Gastrocnemius medialis (tissue), 4 donors: ENCODE measurements at regions not wholly inside any gene's neighbourhood (a gene's known extent, or its start where the extent isn't known, plus 50 kb on each side); places are given as distances from the start of the nearest gene placed in this dataset.

Experiments used
- CTCF ChIP-seq, 5 experiments: fragments of 450-650 bp in 3 of 5; fragments of 200-600 bp in 2 of 5; sonication (generic) in 2 of 5; IDR thresholded peaks in 4 of 5; conservative IDR thresholded peaks in 1 of 5; 1 replicate in 4 of 5; 2 replicates in 1 of 5; pipeline ENCODE4 v1.5.1; 2016 to 2019; ENCODE audit warnings: antibody characterized with exemption in 5 of 5, mild to moderate bottlenecking in 3 of 5, moderate library complexity in 3 of 5
- POLR2A ChIP-seq, 2 donors: fragments of 450-650 bp; IDR thresholded peaks; one replicate each; pipeline ENCODE4 v1.6.1; 2017; ENCODE audit warnings: antibody characterized with exemption in 2 of 2, mild to moderate bottlenecking in 2 of 2, moderate library complexity in 2 of 2

- TF ChIP-seq CTCF (IDR thresholded peaks at IDR 0.05 in 4 of 5, conservative IDR thresholded peaks at IDR 0.05 in 1 of 5): no peak
- no peak for TF ChIP-seq POLR2A (IDR thresholded peaks at IDR 0.05)
These were observed 297.4 kb upstream of the ACVR2A start for GRCh38 chr2:147547440-147547839.
